Spleen (tissue), 7 donors: ENCODE measurements at regions not wholly inside any gene's neighbourhood (a gene's known extent, or its start where the extent isn't known, plus 50 kb on each side); places are given as distances from the start of the nearest gene placed in this dataset.

Source experiments
- POLR2A ChIP-seq, 3 donors: fragments of 450-650 bp; IDR thresholded peaks; one replicate each; pipeline ENCODE4 v1.5.1; 2017; ENCODE audit warnings: antibody characterized with exemption in 3 of 3, mild to moderate bottlenecking in 1 of 3
- POLR2AphosphoS5 ChIP-seq, 3 donors: sonication (generic); formaldehyde crosslinking; IDR thresholded peaks; one replicate each; pipeline ENCODE4 v1.5.1; 2017; ENCODE audit warnings: antibody characterized with exemption in 3 of 3
- TF ChIP-seq, protein P1 (sequence below), 11 experiments: fragments of 200-600 bp in 7 of 11; fragments of 450-650 bp in 4 of 11; sonication (generic) in 4 of 11; IDR thresholded peaks in 8 of 11; conservative IDR thresholded peaks in 3 of 11; 1 replicate in 7 of 11; 2 replicates in 4 of 11; pipeline versions ENCODE4 v1.4.0 to v1.8.0; 2016 to 2021; ENCODE audit warnings: antibody characterized with exemption in 11 of 11, inconsistent platforms in 4 of 11, mild to moderate bottlenecking in 1 of 11
- donor health status: DM: no; HTN: no; CAD: no; lungs with moderate emphysema.
- donor health status: DM: no; HTN: no; CAD: no.
- donor health status: DM: no; HTN: no; CAD: no.

- TF ChIP-seq, protein P1, sequence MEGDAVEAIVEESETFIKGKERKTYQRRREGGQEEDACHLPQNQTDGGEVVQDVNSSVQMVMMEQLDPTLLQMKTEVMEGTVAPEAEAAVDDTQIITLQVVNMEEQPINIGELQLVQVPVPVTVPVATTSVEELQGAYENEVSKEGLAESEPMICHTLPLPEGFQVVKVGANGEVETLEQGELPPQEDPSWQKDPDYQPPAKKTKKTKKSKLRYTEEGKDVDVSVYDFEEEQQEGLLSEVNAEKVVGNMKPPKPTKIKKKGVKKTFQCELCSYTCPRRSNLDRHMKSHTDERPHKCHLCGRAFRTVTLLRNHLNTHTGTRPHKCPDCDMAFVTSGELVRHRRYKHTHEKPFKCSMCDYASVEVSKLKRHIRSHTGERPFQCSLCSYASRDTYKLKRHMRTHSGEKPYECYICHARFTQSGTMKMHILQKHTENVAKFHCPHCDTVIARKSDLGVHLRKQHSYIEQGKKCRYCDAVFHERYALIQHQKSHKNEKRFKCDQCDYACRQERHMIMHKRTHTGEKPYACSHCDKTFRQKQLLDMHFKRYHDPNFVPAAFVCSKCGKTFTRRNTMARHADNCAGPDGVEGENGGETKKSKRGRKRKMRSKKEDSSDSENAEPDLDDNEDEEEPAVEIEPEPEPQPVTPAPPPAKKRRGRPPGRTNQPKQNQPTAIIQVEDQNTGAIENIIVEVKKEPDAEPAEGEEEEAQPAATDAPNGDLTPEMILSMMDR (IDR thresholded peaks at IDR 0.05 in 8 of 11, conservative IDR thresholded peaks at IDR 0.05 in 3 of 11): no peak
- TF ChIP-seq POLR2AphosphoS5 (IDR thresholded peaks at IDR 0.05): no peak
- no peak for TF ChIP-seq POLR2A (IDR thresholded peaks at IDR 0.05)
These were observed 479.6 kb upstream of the ALCAM start for GRCh38 chr3:104887069-104887468.
